GM12878 (cell line): ENCODE measurements at regions not wholly inside any gene's neighbourhood (a gene's known extent, or its start where the extent isn't known, plus 50 kb on each side); places are given as distances from the start of the nearest gene placed in this dataset.

Experiments used
- CTCF ChIP-seq, 3 experiments: IDR thresholded peaks in 2 of 3; conservative IDR thresholded peaks in 1 of 3; 2 replicates each; pipeline ENCODE4 v1.5.1; 2011; ENCODE audit warnings: low read depth in 3 of 3, low read length in 3 of 3, mild to moderate bottlenecking in 3 of 3, control low read depth in 2 of 3, moderate library complexity in 2 of 3, inconsistent platforms in 1 of 3, mixed read lengths in 1 of 3; ENCODE audit not compliant: control insufficient read depth in 2 of 3, insufficient read depth in 1 of 3; ENCODE audit errors: extremely low read depth in 1 of 3
- POLR2A ChIP-seq: IDR thresholded peaks from 2 replicates; pipeline ENCODE4 v1.6.1; 2011; ENCODE audit warnings: low read depth, mild to moderate bottlenecking, low read length
- SUZ12 ChIP-seq: fragments of 200-600 bp; sonication (generic); IDR thresholded peaks from one replicate; pipeline ENCODE4 v1.6.1; 2018; ENCODE audit warnings: antibody characterized with exemption, mild to moderate bottlenecking; ENCODE audit not compliant: unreplicated experiment
- ZNF274 ChIP-seq: IDR thresholded peaks from one replicate; pipeline ENCODE4 v1.8.0; 2011; ENCODE audit not compliant: insufficient read length, insufficient read depth

GRCh38 chr15:95639208-95639607 lies 691.3 kb upstream of the NR2F2 start:
- TF ChIP-seq SUZ12 (no peak), CTCF (IDR thresholded peaks at IDR 0.05 in 2 of 3, conservative IDR thresholded peaks at IDR 0.05 in 1 of 3; ENCODE audit: control insufficient read depth in 2 of 3, extremely low read depth in 1 of 3, insufficient read depth in 1 of 3, low read depth in 3 of 3, low read length in 3 of 3) (no peak), ZNF274 (no peak), POLR2A (no peak)
